ENCODE measurements at regions not wholly inside any gene's neighbourhood (a gene's known extent, or its start where the extent isn't known, plus 50 kb on each side); places are given as distances from the start of the nearest gene placed in this dataset.
"Not testable (repeated sequence)": the region's sequence is repeated elsewhere in the genome, so short reads cannot be mapped to it uniquely, and the experiment has no call there.

- ChIA-PET POLR2A (no interaction called here), CTCF (no interaction called here)
- DNase-seq (ENCODE audit: low read depth, low spot score) = no peak
- no peak for TF ChIP-seq CTCF (IDR thresholded peaks at IDR 0.05; ENCODE audit: insufficient read depth, low read length, missing control alignments)
- no peak overlapping the region for H3K4me3 ChIP-seq (ENCODE audit: low read depth, low read length)
Observed at GRCh38 chr13:22964245-22964966, 216.4 kb upstream of the SGCG start.

GRCh38 chr13:22965011-22965857, 215.5 kb upstream of the SGCG start:
- CTCF ChIA-PET; DNase-seq (ENCODE audit: low read depth, low spot score); POLR2A ChIA-PET; H3K4me3 ChIP-seq (ENCODE audit: low read depth, low read length): not testable (repeated sequence)

- H3K4me3 ChIP-seq (ENCODE audit: low read depth, low read length); CTCF ChIA-PET; DNase-seq (ENCODE audit: low read depth, low spot score); POLR2A ChIA-PET: not testable (repeated sequence)
Observed at GRCh38 chr13:22965858-22966239, 214.9 kb upstream of the SGCG start.

GRCh38 chr13:22966753-22967152, 214.0 kb upstream of the SGCG start:
- POLR2A ChIA-PET; H3K4me3 ChIP-seq (ENCODE audit: low read depth, low read length); CTCF ChIA-PET; DNase-seq (ENCODE audit: low read depth, low spot score): not testable (repeated sequence)

- no peak for DNase-seq (ENCODE audit: low read depth, low spot score)
- no peak overlapping the region for H3K4me3 ChIP-seq (ENCODE audit: low read depth, low read length)
- CTCF ChIA-PET = no interaction called here
- no peak for TF ChIP-seq CTCF (IDR thresholded peaks at IDR 0.05; ENCODE audit: insufficient read depth, low read length, missing control alignments)
- POLR2A ChIA-PET = no interaction called here
Observed at GRCh38 chr13:22967669-22968068, 213.1 kb upstream of the SGCG start.

- no peak for DNase-seq (ENCODE audit: low read depth, low spot score)
- TF ChIP-seq CTCF (IDR thresholded peaks at IDR 0.05; ENCODE audit: insufficient read depth, low read length, missing control alignments) = no peak
- ChIA-PET POLR2A (no interaction called here), CTCF (no interaction called here)
- H3K4me3 ChIP-seq (ENCODE audit: low read depth, low read length) = no peak overlapping the region
Observed at GRCh38 chr13:22979952-22980351, 200.8 kb upstream of the SGCG start.

- POLR2A ChIA-PET = no interaction called here
- no peak overlapping the region for H3K4me3 ChIP-seq (ENCODE audit: low read depth, low read length)
Observed at GRCh38 chr13:22980936-22981335, 199.8 kb upstream of the SGCG start.

More at GRCh38 chr13:22980936-22981335, 199.8 kb upstream of the SGCG start:
- TF ChIP-seq CTCF (IDR thresholded peaks at IDR 0.05; ENCODE audit: insufficient read depth, low read length, missing control alignments) = no peak
- DNase-seq (ENCODE audit: low read depth, low spot score) = no peak
- CTCF ChIA-PET = no interaction called here
